Transverse colon (tissue), 4 donors: ENCODE measurements at regions not wholly inside any gene's neighbourhood (a gene's known extent, or its start where the extent isn't known, plus 50 kb on each side); places are given as distances from the start of the nearest gene placed in this dataset.

Experiments used
- DNase-seq: peaks from one replicate; pipeline ENCODE4 v3.0.0-alpha.2; 2019
- H3K27ac ChIP-seq, 4 donors: fragments of 200-600 bp; sonication (generic); 2 replicates each; pipeline ENCODE4 v1.5.1; 2016 to 2018; ENCODE audit warnings: inconsistent platforms in 4 of 4
- H3K27me3 ChIP-seq: fragments of 200-600 bp; sonication (generic); 2 replicates; pipeline ENCODE4 v1.5.1; 2017; ENCODE audit warnings: inconsistent platforms
- H3K36me3 ChIP-seq, 4 donors: fragments of 200-600 bp; sonication (generic); 2 replicates each; pipeline ENCODE4 v1.5.1; 2017 to 2019; ENCODE audit warnings: inconsistent platforms in 4 of 4
- H3K4me1 ChIP-seq, 4 donors: fragments of 200-600 bp; sonication (generic); 2 replicates each; pipeline ENCODE4 v1.5.1; 2017 to 2020; ENCODE audit warnings: inconsistent platforms in 4 of 4
- H3K4me3 ChIP-seq, 4 donors: fragments of 200-600 bp; sonication (generic); 1 replicate in 1 of 4; 2 replicates in 3 of 4; pipeline versions ENCODE4 v1.5.1 to v1.6.1; 2017 to 2019; ENCODE audit warnings: inconsistent platforms in 4 of 4
- H3K9me3 ChIP-seq, 2 donors: fragments of 200-600 bp; sonication (generic); 2 replicates each; pipeline ENCODE4 v1.5.1; 2017 to 2019; ENCODE audit warnings: inconsistent platforms in 2 of 2
- EP300 ChIP-seq: sonication (generic); formaldehyde crosslinking; IDR thresholded peaks from one replicate; pipeline ENCODE4 v1.6.1; 2017; ENCODE audit warnings: antibody characterized with exemption, low read depth
- POLR2A ChIP-seq: fragments of 450-650 bp; IDR thresholded peaks from one replicate; pipeline ENCODE4 v1.6.1; 2016; ENCODE audit warnings: antibody characterized with exemption, mild to moderate bottlenecking, moderate library complexity
- POLR2AphosphoS5 ChIP-seq, 3 donors: sonication (generic); formaldehyde crosslinking; IDR thresholded peaks; one replicate each; pipeline ENCODE4 v1.6.1; 2016; ENCODE audit warnings: antibody characterized with exemption in 3 of 3
- WGBS, 2 donors: methylation state at CpG; one replicate each; pipeline ENCODE4 v1.1.5; 2018; ENCODE audit warnings: low coverage in 1 of 2; 5-methylcytosine and 5-hydroxymethylcytosine counted together
- in situ Hi-C, 4 donors: fragments of 200-750 bp; cut with MboI; loops; one replicate each; pipeline versions ENCODE4 v1.15.0 to v1.15.1; 2017; ENCODE audit warnings: low sequenced_read_pairs in 3 of 4, low pct_ligation_motif_present in 1 of 4, low pct_unique_long_range_greater_than_20kb in 1 of 4
- intact Hi-C: fragments of 100-400 bp; cut with DNase I; formaldehyde crosslinking; loops from one replicate; pipeline ENCODE4 v1.15.1; 2023; ENCODE audit warnings: low total_unique reads
- TF ChIP-seq, protein P1 (sequence below), 5 experiments: fragments of 200-600 bp in 3 of 5; fragments of 450-650 bp in 2 of 5; sonication (generic) in 3 of 5; IDR thresholded peaks; 1 replicate in 2 of 5; 2 replicates in 3 of 5; pipeline ENCODE4 v1.5.1; 2016 to 2017; ENCODE audit warnings: antibody characterized with exemption in 5 of 5, inconsistent platforms in 3 of 5, mild to moderate bottlenecking in 2 of 5, moderate library complexity in 1 of 5

DNA sequence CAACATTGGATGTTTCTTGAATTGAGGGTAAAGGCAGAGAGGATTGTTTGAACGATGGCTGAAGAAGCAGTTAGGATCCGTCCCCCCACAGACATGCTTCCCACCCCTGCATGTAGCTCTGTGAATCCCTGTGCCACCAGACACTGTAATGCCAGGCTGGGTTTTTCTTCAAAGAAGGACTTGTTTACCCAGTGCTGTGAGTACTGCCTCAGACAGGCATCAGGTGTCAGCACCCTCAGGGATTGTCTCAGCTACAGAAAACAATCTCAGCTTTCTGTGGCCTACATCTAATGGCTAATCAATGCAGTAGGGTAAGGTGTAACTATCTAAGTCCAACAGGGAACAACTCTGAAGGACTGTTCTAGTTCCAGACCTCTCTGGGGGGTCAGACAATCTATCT lies 853.0 kb upstream of the EPHA7 start:
- intact Hi-C loops (no loop called here), in situ Hi-C loops (no loop called here)
- H3K27me3 ChIP-seq, result no peaks in the 10 kb centered on the region
- H3K4me1 ChIP-seq, result no peaks in the 10 kb centered on the region
- H3K4me3 ChIP-seq, result no peak overlapping the region
- DNase-seq, result no peak
- 80 to 85% methylated on average over 2 of the region's 2 CpGs for WGBS, 2 donors
- no peaks in the 10 kb centered on the region for H3K9me3 ChIP-seq
- no peak overlapping the region for H3K27ac ChIP-seq
- TF ChIP-seq POLR2AphosphoS5 (IDR thresholded peaks at IDR 0.05), result no peak
- H3K36me3 ChIP-seq, result no peaks in the 10 kb centered on the region

DNA sequence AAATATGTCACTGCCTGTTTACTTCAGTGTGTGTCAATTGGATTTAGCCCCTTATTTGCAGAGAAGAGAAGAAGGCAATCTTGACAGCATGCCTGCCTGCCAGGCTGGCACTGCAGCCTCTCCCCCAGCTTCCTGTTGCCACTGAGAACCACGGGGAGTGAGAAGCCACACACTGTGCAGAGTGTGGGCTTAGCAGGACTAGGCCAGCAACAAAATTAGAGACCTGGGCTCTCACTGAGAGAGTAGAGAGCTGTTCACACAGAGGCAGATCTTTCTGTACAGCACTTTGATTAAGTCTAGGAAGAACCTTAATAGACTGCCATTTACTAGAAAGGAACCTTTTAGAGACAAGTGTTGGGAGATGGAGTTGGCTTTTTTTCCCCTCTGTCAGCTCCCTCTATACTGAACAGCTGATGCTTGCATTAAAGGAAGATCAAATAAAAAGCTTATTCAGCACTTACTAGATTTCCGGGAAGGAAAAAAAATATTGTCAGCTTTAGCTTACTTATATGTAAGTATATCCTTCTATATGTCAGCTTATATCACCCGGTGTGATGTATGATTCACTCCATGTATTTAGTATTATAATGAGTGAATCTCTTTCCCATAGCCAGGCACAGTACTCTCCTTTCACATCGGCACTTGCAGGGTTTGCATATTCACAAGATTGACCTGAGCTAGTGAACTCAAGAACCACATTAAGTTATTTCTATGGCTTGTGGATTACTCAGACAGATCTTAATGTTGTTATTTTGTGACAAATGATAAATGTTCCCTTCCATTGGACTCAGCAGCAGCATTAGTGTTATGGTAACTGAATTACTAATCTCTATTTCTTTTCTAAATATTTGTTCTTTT lies 851.0 kb upstream of the EPHA7 start:
- H3K4me1 ChIP-seq, result no peaks in the 10 kb centered on the region
- H3K9me3 ChIP-seq, result no peaks in the 10 kb centered on the region
- in situ Hi-C loops, result no loop called here
- H3K4me3 ChIP-seq, result no peak overlapping the region
- H3K27me3 ChIP-seq, result no peaks in the 10 kb centered on the region
- no peak overlapping the region for H3K27ac ChIP-seq
- intact Hi-C loops, result no loop called here
- H3K36me3 ChIP-seq, result no peaks in the 10 kb centered on the region
- whole genome bisulfite sequencing, 2 donors, result 63 to 92% methylated on average over 2 to 4 of the region's 4 CpGs
- DNase-seq, result no peak
- TF ChIP-seq, protein P1, sequence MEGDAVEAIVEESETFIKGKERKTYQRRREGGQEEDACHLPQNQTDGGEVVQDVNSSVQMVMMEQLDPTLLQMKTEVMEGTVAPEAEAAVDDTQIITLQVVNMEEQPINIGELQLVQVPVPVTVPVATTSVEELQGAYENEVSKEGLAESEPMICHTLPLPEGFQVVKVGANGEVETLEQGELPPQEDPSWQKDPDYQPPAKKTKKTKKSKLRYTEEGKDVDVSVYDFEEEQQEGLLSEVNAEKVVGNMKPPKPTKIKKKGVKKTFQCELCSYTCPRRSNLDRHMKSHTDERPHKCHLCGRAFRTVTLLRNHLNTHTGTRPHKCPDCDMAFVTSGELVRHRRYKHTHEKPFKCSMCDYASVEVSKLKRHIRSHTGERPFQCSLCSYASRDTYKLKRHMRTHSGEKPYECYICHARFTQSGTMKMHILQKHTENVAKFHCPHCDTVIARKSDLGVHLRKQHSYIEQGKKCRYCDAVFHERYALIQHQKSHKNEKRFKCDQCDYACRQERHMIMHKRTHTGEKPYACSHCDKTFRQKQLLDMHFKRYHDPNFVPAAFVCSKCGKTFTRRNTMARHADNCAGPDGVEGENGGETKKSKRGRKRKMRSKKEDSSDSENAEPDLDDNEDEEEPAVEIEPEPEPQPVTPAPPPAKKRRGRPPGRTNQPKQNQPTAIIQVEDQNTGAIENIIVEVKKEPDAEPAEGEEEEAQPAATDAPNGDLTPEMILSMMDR (IDR thresholded peaks at IDR 0.05), result no peak
- TF ChIP-seq POLR2A, result no peak
- TF ChIP-seq EP300, result no peak
- TF ChIP-seq POLR2AphosphoS5 (IDR thresholded peaks at IDR 0.05), result no peak

DNA sequence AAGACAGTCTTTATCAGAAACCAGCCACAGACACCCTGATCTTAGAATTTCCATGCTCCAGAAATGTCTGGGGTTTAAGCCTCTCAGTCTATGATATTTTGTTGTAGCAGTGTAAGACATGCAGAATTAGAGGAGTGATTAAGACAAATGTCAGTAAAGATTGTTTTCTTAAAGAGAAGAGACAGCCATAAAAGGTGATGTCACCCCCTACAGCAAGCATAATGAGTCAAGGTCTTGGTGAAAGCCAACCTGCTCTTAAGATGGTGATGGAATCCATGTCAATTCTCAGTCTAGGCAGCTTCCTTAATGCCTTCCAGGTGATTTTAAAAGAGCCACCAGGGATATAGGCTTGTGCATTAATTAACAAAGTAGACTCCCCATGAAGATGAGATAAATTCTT lies 849.9 kb upstream of the EPHA7 start:
- in situ Hi-C loops, result no loop called here
- intact Hi-C loops, result no loop called here
- Histone ChIP-seq H3K27me3 (no peaks in the 10 kb centered on the region), H3K9me3 (no peaks in the 10 kb centered on the region), H3K4me3 (no peak overlapping the region), H3K27ac (no peak overlapping the region), H3K4me1 (no peaks in the 10 kb centered on the region), H3K36me3 (no peaks in the 10 kb centered on the region)
- TF ChIP-seq POLR2A (no peak), POLR2AphosphoS5 (IDR thresholded peaks at IDR 0.05) (no peak), EP300 (no peak)
- TF ChIP-seq, protein P1 (IDR thresholded peaks at IDR 0.05), result no peak
- no peak for DNase-seq

DNA sequence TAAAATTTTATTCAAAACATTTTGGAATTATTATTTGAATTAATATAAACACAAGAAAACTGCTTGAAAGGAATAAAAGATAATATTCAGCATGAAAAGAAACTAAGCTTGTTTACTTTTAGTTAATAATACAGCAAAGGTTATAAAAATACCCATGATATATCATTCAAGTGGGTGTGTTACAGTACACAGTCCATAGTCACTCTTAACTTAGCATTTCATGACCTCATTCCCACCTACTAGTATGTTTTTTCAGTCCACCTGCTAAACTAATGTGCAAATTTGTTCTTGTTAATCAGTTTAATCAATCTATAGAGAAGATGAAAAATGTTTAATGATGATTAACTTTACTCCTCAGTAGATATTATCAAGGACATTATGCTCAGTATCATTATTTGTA lies 841.4 kb upstream of the EPHA7 start:
- in situ Hi-C loops, result no loop called here
- intact Hi-C loops, result no loop called here

DNA sequence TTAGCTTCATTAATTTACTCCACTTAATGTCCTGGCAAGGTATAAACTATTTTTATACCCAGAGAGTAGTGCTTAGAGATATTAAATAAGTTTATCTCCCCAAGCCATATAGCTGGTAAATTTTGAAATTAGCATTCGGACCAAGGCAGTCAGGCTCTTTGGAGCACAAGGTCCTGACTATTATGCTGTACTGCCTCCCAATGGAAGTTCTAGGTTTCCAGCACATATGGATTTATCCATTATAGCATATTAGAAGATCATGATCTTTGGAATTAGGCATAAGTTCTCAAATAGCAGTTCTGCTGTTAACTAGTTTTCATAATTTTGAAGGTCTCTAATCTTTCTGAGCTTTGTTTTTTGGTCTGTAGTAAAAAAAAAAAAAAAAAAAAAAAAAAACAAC lies 835.3 kb upstream of the EPHA7 start:
- WGBS, 2 donors, result 52% methylated on average over 1 of the region's 1 CpG; no CpG with 5 or more reads in 1 of the 2 donors
- no peak overlapping the region for H3K27ac ChIP-seq
- intact Hi-C loops, result no loop called here
- H3K9me3 ChIP-seq, result peaks cover 0 to 2% of the 10 kb centered on the region in 2 donors
- no peak for DNase-seq
- in situ Hi-C loops, result no loop called here
- no peak for TF ChIP-seq EP300
- TF ChIP-seq, protein P1 (IDR thresholded peaks at IDR 0.05), result peak in 3 of 5 experiments; percentile 11 to 32 (median 19)
- H3K36me3 ChIP-seq, result no peaks in the 10 kb centered on the region
- H3K4me1 ChIP-seq, result no peaks in the 10 kb centered on the region
- no peak overlapping the region for H3K4me3 ChIP-seq
- no peaks in the 10 kb centered on the region for H3K27me3 ChIP-seq

More for the DNA sequence above, 841.4 kb upstream of the EPHA7 start:
- no peaks in the 10 kb centered on the region for H3K9me3 ChIP-seq
- no peak overlapping the region for H3K4me3 ChIP-seq
- H3K4me1 ChIP-seq, result peaks cover 0 to 8% (median 4%) of the 10 kb centered on the region in 4 donors
- no peak for DNase-seq
- no peak overlapping the region for H3K27ac ChIP-seq
- no peaks in the 10 kb centered on the region for H3K36me3 ChIP-seq
- TF ChIP-seq POLR2A (no peak), POLR2AphosphoS5 (IDR thresholded peaks at IDR 0.05) (peak in 1 of 3 donors; percentile 38)
- no peaks in the 10 kb centered on the region for H3K27me3 ChIP-seq
